MM.1S (cell line): ENCODE measurements at regions not wholly inside any gene's neighbourhood (a gene's known extent, or its start where the extent isn't known, plus 50 kb on each side); places are given as distances from the start of the nearest gene placed in this dataset.

Experiments used
- DNase-seq: peaks from one replicate; pipeline ENCODE4 v3.0.0-alpha.2; 2015
- H2AFZ ChIP-seq: fragments of 300-600 bp; sonication (generic); 2 replicates; pipeline ENCODE4 v1.6.0; 2016; ENCODE audit warnings: antibody characterized with exemption, low read length
- H3F3A ChIP-seq: fragments of 300-600 bp; sonication (generic); 2 replicates; pipeline ENCODE4 v1.6.1; 2016; ENCODE audit warnings: mild to moderate bottlenecking, antibody characterized with exemption, low read length, moderate library complexity, mixed read lengths; ENCODE audit not compliant: insufficient read depth
- H3K27ac ChIP-seq: fragments of 300-600 bp; sonication (generic); 2 replicates; pipeline ENCODE4 v1.5.1; 2016; ENCODE audit warnings: mild to moderate bottlenecking, low read length
- H3K27me3 ChIP-seq: fragments of 300-600 bp; sonication (generic); replicated peaks from 2 replicates; pipeline ENCODE4 v1.6.0; 2016; ENCODE audit warnings: low read length; ENCODE audit not compliant: insufficient read depth
- H3K36me3 ChIP-seq: fragments of 300-600 bp; sonication (generic); replicated peaks from 2 replicates; pipeline ENCODE4 v1.6.1; 2016; ENCODE audit warnings: mild to moderate bottlenecking, low read length, mixed read lengths; ENCODE audit not compliant: insufficient read depth
- H3K4me1 ChIP-seq: fragments of 300-600 bp; sonication (generic); 2 replicates; pipeline ENCODE4 v1.6.1; 2016; ENCODE audit warnings: low read length, mixed read lengths
- H3K4me2 ChIP-seq: fragments of 300-600 bp; sonication (generic); 2 replicates; pipeline ENCODE4 v1.6.0; 2016; ENCODE audit warnings: low read depth, low read length
- H3K4me3 ChIP-seq: fragments of 300-600 bp; sonication (generic); 2 replicates; pipeline ENCODE4 v1.5.1; 2016; ENCODE audit warnings: low read length, mixed read lengths
- H3K79me2 ChIP-seq: fragments of 300-600 bp; sonication (generic); 2 replicates; pipeline ENCODE4 v1.6.1; 2016; ENCODE audit warnings: mixed run types, low read length, mixed read lengths
- H3K9ac ChIP-seq: fragments of 300-600 bp; sonication (generic); 2 replicates; pipeline ENCODE4 v1.6.1; 2016; ENCODE audit warnings: low read length, mixed read lengths
- H3K9me2 ChIP-seq: fragments of 300-600 bp; sonication (generic); replicated peaks from 2 replicates; pipeline ENCODE4 v1.6.1; 2016; ENCODE audit warnings: mild to moderate bottlenecking, low read length, mixed read lengths; ENCODE audit not compliant: insufficient read depth
- H3K9me3 ChIP-seq: fragments of 300-600 bp; sonication (generic); replicated peaks from 2 replicates; pipeline ENCODE4 v1.6.1; 2016; ENCODE audit warnings: mild to moderate bottlenecking, low read length, mixed read lengths; ENCODE audit not compliant: insufficient read depth
- H4K20me1 ChIP-seq: fragments of 300-600 bp; sonication (generic); 2 replicates; pipeline ENCODE4 v1.6.1; 2016; ENCODE audit warnings: mild to moderate bottlenecking, low read length, moderate library complexity, mixed read lengths; ENCODE audit not compliant: insufficient read depth
- CTCF ChIP-seq: fragments of 300-600 bp; sonication (generic); IDR thresholded peaks from 2 replicates; pipeline ENCODE4 v1.5.1; 2016; ENCODE audit warnings: antibody characterized with exemption, low read length, mixed read lengths
- EZH2 ChIP-seq: fragments of 300-600 bp; sonication (generic); optimal IDR thresholded peaks from 2 replicates; pipeline ENCODE3; 2017; ENCODE audit warnings: low read depth, mild to moderate bottlenecking, antibody characterized with exemption, low read length, mixed read lengths
- EZH2phosphoT487 ChIP-seq: fragments of 300-600 bp; sonication (generic); IDR thresholded peaks from 2 replicates; pipeline ENCODE4 v1.6.1; 2018; ENCODE audit warnings: antibody characterized with exemption, low read length

- Histone ChIP-seq H3K9me2 (no peaks in the 10 kb centered on the region), H3K27me3 (no peaks in the 10 kb centered on the region), H3K79me2 (no peaks in the 10 kb centered on the region), H3K4me1 (no peaks in the 10 kb centered on the region), H3K9ac (no peak overlapping the region), H3F3A (no peaks in the 10 kb centered on the region), H3K9me3 (no peaks in the 10 kb centered on the region), H3K4me3 (no peak overlapping the region), H3K36me3 (no peaks in the 10 kb centered on the region), H4K20me1 (no peaks in the 10 kb centered on the region), H3K27ac (no peak overlapping the region), H3K4me2 (no peak overlapping the region), H2AFZ (no peak overlapping the region)
- no peak for TF ChIP-seq EZH2phosphoT487
- TF ChIP-seq CTCF, result no peak
- DNase-seq, result no peak
Measured at GRCh38 chr2:163888591-163888990, 152.8 kb upstream of the FIGN start.

- Histone ChIP-seq H3K9ac (no peak overlapping the region), H3K4me1 (no peaks in the 10 kb centered on the region), H3K4me3 (no peak overlapping the region), H3K27ac (no peak overlapping the region), H3K4me2 (no peak overlapping the region), H3K9me3 (no peaks in the 10 kb centered on the region), H2AFZ (no peak overlapping the region), H4K20me1 (no peaks in the 10 kb centered on the region), H3K9me2 (no peaks in the 10 kb centered on the region), H3K27me3 (no peaks in the 10 kb centered on the region), H3K36me3 (no peaks in the 10 kb centered on the region), H3F3A (no peaks in the 10 kb centered on the region), H3K79me2 (no peaks in the 10 kb centered on the region)
- no peak for DNase-seq
- TF ChIP-seq EZH2 (no peak), CTCF (peak; percentile 17; the same call in 1 of the 2 replicates), EZH2phosphoT487 (no peak)
Measured at GRCh38 chr2:163887182-163887581, 151.4 kb upstream of the FIGN start.

GRCh38 chr2:163884416-163884815 is 148.6 kb upstream of the FIGN start:
- H3K36me3 ChIP-seq, result no peaks in the 10 kb centered on the region
- no peaks in the 10 kb centered on the region for H3F3A ChIP-seq
- H3K27ac ChIP-seq, result no peak overlapping the region
- H3K9ac ChIP-seq, result no peak overlapping the region
- H2AFZ ChIP-seq, result no peak overlapping the region
- no peaks in the 10 kb centered on the region for H3K79me2 ChIP-seq
- no peaks in the 10 kb centered on the region for H3K9me3 ChIP-seq
- TF ChIP-seq EZH2phosphoT487 (no peak), CTCF (no peak), EZH2 (no peak)
- no peak overlapping the region for H3K4me2 ChIP-seq
- no peaks in the 10 kb centered on the region for H3K27me3 ChIP-seq
- no peak for DNase-seq
- H3K9me2 ChIP-seq, result no peaks in the 10 kb centered on the region
- no peak overlapping the region for H3K4me3 ChIP-seq
- H3K4me1 ChIP-seq, result no peaks in the 10 kb centered on the region
- H4K20me1 ChIP-seq, result no peaks in the 10 kb centered on the region

- H2AFZ ChIP-seq, result no peak overlapping the region
- H3K27ac ChIP-seq, result no peak overlapping the region
- H4K20me1 ChIP-seq, result no peaks in the 10 kb centered on the region
- no peaks in the 10 kb centered on the region for H3K79me2 ChIP-seq
- H3K9me2 ChIP-seq, result no peaks in the 10 kb centered on the region
- no peaks in the 10 kb centered on the region for H3F3A ChIP-seq
- H3K4me2 ChIP-seq, result no peak overlapping the region
- H3K9me3 ChIP-seq, result no peaks in the 10 kb centered on the region
- no peaks in the 10 kb centered on the region for H3K4me1 ChIP-seq
- H3K4me3 ChIP-seq, result no peak overlapping the region
- no peaks in the 10 kb centered on the region for H3K36me3 ChIP-seq
- DNase-seq, result no peak
- no peaks in the 10 kb centered on the region for H3K27me3 ChIP-seq
- no peak overlapping the region for H3K9ac ChIP-seq
- no peak for TF ChIP-seq EZH2phosphoT487
- TF ChIP-seq CTCF, result peak; percentile 44
- no peak for TF ChIP-seq EZH2
Measured at GRCh38 chr2:163878718-163879117, 142.9 kb upstream of the FIGN start.
